ENCODE measurements at regions not wholly inside any gene's neighbourhood (a gene's known extent, or its start where the extent isn't known, plus 50 kb on each side); places are given as distances from the start of the nearest gene placed in this dataset.

DNA sequence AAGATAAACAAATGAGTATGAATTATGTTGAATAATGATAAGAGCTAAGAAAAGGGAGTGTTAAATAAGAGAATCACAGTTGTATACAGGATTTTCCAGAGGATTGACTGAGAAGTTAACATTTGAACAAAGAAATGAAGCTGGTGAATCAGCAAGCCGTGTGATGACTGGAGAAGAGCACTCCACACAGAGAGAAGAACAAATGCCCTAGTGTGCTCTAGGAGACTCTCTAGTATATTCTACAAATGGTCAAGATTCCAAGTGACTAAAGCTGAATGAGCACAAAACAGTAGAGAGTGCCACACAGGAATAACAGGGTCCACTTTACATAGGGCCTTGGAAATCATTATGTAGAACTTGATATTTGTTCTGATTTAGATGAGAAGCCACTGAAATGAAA lies 587.1 kb upstream of the ATXN7L3B start:
- H3K27ac ChIP-seq = no peak overlapping the region
- TF ChIP-seq, protein P1, sequence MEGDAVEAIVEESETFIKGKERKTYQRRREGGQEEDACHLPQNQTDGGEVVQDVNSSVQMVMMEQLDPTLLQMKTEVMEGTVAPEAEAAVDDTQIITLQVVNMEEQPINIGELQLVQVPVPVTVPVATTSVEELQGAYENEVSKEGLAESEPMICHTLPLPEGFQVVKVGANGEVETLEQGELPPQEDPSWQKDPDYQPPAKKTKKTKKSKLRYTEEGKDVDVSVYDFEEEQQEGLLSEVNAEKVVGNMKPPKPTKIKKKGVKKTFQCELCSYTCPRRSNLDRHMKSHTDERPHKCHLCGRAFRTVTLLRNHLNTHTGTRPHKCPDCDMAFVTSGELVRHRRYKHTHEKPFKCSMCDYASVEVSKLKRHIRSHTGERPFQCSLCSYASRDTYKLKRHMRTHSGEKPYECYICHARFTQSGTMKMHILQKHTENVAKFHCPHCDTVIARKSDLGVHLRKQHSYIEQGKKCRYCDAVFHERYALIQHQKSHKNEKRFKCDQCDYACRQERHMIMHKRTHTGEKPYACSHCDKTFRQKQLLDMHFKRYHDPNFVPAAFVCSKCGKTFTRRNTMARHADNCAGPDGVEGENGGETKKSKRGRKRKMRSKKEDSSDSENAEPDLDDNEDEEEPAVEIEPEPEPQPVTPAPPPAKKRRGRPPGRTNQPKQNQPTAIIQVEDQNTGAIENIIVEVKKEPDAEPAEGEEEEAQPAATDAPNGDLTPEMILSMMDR (conservative IDR thresholded peaks at IDR 0.05) = no peak

DNA sequence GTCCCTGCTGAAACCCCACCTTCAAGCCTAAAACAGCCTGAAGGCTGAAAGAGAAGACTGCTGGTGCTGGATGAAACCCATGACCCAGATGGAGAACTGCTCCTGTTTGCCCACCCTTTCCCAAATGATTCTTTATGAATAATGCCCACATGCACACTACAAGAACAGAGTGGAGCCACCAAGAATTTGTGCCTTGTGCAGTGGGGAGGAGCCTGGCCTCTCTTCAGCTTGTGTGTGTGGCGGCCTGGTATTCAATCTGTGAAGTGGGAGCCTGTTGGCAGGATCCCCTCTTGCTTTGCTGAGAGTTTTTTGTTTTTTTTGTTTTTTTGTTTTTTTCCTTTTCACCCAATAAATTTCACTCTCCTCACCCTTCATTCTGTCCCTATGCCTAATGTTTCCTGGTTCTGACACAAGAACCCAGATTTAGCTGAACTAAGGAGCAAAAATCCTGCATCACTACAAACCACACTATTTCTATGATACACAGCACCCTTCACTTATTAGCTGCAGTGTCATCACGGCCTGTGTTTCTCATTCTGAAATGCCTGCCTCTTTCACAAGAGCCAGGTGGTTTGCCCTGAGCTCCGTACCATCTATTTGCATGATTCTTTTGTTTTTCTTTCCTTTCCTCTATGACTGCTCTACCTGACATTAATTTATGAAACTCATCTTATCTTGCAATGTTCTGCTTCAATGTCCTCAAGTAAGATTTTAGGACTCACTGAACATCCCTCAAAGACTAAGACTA lies 585.5 kb upstream of the ATXN7L3B start:
- no peak overlapping the region for H3K27ac ChIP-seq
- TF ChIP-seq, protein P1 (conservative IDR thresholded peaks at IDR 0.05) = no peak

DNA sequence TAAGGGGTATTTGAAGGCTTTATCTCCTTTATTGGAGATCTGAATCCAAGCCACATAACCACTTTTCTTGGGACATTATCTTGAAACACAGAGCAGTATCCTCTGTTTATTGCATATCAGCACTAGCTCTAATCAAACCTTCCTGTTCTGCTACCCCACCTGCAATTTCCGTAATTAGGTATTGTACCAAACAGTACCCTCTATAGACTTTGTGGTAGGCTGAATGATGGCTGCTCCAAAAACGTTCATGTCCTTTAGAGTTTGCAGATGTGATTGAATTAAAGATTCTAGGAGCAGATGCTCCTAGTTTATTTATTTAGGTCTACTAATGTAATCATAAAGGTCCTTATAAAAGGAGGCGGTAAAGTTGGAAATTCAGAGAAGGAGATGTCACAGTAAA lies 573.0 kb upstream of the ATXN7L3B start:
- peak overlapping the region; percentile 83 for H3K27ac ChIP-seq
- TF ChIP-seq, protein P1 (conservative IDR thresholded peaks at IDR 0.05) = no peak

DNA sequence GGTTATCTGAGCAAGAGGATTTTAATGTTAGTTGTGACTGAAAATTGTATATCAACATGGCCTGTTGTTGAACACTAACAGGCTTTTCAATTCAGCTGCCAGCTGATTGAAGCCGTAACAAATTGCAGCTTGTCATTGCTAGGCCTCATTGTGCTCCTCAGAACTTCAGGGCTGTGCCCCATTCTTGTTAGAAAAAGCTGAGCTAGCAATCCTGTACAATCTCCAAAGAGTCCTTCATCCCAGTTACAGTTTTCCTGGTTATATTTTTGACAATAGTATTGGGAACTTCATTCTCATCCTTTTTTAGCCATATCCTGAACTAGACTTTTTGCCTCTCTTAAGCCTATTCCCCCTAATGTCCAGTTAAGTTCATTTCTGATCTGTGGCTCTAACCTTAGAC lies 564.1 kb upstream of the ATXN7L3B start:
- TF ChIP-seq, protein P1 (conservative IDR thresholded peaks at IDR 0.05) = no peak
- peak overlapping the region; percentile 65 for H3K27ac ChIP-seq

DNA sequence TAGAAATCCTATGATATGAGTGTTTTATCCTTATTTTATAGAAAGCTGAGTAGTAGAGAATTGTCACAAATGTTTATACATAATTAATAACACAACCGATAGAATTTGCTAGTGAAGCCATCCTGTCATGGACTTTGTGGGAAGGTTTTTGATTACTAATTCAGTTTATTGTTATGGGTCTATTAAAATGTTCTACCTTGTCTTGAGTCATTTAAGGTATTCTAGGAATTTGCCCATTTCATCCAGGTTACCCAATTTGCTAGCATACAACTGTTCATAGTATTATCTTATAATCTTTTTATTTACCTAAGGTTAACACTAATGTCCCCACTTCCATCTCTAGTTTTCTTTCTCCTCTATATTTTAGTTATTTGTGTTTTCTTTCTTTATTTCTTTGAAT lies 553.1 kb upstream of the ATXN7L3B start:
- TF ChIP-seq, protein P1 (conservative IDR thresholded peaks at IDR 0.05) = no peak
- no peak overlapping the region for H3K27ac ChIP-seq

DNA sequence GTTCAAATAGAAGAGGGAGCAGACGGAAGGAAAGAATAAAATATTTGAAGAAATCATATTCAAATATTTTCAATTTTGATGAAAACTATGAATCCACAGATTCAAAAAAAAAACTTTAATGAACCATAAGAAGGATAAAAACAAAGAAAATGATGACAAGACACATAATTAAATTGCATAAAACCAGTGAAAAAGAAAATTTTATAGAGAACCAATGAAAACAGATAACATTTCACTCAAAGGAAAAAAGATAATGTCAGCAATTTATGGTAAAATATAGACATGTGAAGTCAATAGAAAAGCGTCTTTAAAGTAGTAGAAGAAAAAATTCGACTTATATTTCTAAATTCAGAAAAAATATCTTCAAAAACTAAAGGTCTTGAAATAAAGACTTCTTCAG lies 546.5 kb upstream of the ATXN7L3B start:
- TF ChIP-seq, protein P1 (conservative IDR thresholded peaks at IDR 0.05) = no peak
- no peak overlapping the region for H3K27ac ChIP-seq

DNA sequence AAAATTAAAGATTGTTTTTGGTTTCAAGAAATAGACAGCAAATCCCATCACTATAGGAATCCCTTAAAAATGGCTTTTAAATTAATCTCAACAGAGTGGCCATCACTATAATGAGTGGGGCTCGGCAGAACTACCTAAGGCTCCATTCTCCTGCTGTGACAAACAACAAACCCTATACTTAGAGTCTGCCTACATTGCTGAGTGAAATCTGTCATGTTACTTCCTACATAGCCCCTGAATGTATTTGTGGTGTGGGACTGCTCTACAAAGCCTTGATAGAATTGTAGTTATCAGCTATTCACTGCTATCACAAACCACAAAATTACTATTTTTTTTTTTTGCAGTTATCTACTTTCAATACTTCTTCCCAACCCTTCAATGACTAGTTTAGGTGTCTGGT lies 538.7 kb upstream of the ATXN7L3B start:
- no peak overlapping the region for H3K27ac ChIP-seq
- TF ChIP-seq, protein P1 (conservative IDR thresholded peaks at IDR 0.05) = no peak
